ENCODE measurements at regions not wholly inside any gene's neighbourhood (a gene's known extent, or its start where the extent isn't known, plus 50 kb on each side); places are given as distances from the start of the nearest gene placed in this dataset.
"Not testable (repeated sequence)": the region's sequence is repeated elsewhere in the genome, so short reads cannot be mapped to it uniquely, and the experiment has no call there.

GRCh38 chr12:91460469-91460868 lies 277.9 kb upstream of the DCN start:
- Histone ChIP-seq H3K9ac (ENCODE audit: low read length) (no peak overlapping the region), H3K4me2 (ENCODE audit: low read length) (no peak overlapping the region), H2AFZ (ENCODE audit: low read depth, low read length) (no peak overlapping the region), H3K9me3 (ENCODE audit: insufficient read depth, low read length) (no peaks in the 10 kb centered on the region), H3K4me1 (ENCODE audit: low read length) (no peaks in the 10 kb centered on the region), H3K79me2 (ENCODE audit: low read length) (no peaks in the 10 kb centered on the region), H3K27ac (ENCODE audit: low read length) (no peak overlapping the region), H3K36me3 (replicated peaks; ENCODE audit: low read depth, low read length) (no peaks in the 10 kb centered on the region), H4K20me1 (ENCODE audit: insufficient read depth, low read length) (no peaks in the 10 kb centered on the region), H3K4me3 (ENCODE audit: low read length) (no peak overlapping the region), H3K27me3 (ENCODE audit: low read depth, low read length) (no peaks in the 10 kb centered on the region)
- no peak for TF ChIP-seq EZH2phosphoT487 (IDR thresholded peaks at IDR 0.05; ENCODE audit: low read depth)
- TF ChIP-seq, protein P1, sequence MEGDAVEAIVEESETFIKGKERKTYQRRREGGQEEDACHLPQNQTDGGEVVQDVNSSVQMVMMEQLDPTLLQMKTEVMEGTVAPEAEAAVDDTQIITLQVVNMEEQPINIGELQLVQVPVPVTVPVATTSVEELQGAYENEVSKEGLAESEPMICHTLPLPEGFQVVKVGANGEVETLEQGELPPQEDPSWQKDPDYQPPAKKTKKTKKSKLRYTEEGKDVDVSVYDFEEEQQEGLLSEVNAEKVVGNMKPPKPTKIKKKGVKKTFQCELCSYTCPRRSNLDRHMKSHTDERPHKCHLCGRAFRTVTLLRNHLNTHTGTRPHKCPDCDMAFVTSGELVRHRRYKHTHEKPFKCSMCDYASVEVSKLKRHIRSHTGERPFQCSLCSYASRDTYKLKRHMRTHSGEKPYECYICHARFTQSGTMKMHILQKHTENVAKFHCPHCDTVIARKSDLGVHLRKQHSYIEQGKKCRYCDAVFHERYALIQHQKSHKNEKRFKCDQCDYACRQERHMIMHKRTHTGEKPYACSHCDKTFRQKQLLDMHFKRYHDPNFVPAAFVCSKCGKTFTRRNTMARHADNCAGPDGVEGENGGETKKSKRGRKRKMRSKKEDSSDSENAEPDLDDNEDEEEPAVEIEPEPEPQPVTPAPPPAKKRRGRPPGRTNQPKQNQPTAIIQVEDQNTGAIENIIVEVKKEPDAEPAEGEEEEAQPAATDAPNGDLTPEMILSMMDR (IDR thresholded peaks at IDR 0.05; ENCODE audit: low read depth, low read length), result no peak

DNA sequence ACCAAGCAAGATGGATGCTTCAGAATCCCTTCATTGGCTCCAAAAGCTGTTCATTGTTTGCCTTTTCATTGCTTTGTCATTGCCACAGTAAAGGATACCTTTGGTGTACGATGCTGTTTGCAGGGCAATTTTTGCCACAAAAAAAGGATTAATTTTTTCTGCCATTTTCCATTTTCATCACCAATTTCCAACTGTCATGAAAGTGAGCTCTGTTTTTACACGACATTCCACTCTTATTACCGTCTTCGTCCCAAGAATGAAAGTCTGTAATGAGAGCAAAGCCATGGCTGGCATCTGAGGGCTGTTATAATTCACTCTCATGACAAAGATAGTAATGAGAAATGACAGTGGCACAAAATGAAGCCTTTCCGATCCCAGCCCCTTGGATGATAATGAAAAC lies 272.7 kb upstream of the DCN start:
- Histone ChIP-seq H3K9me3 (ENCODE audit: insufficient read depth, low read length) (peaks cover 3% of the 10 kb centered on the region; the same call in 1 of the 2 replicates), H3K36me3 (replicated peaks; ENCODE audit: low read depth, low read length) (no peaks in the 10 kb centered on the region), H3K27ac (ENCODE audit: low read length) (no peak overlapping the region), H3K4me1 (ENCODE audit: low read length) (no peaks in the 10 kb centered on the region), H2AFZ (ENCODE audit: low read depth, low read length) (no peak overlapping the region; the same call in 1 of the 2 replicates), H3K79me2 (ENCODE audit: low read length) (no peaks in the 10 kb centered on the region), H4K20me1 (ENCODE audit: insufficient read depth, low read length) (no peaks in the 10 kb centered on the region), H3K27me3 (ENCODE audit: low read depth, low read length) (no peaks in the 10 kb centered on the region), H3K4me2 (ENCODE audit: low read length) (no peak overlapping the region), H3K9ac (ENCODE audit: low read length) (no peak overlapping the region), H3K4me3 (ENCODE audit: low read length) (no peak overlapping the region)
- TF ChIP-seq, protein P1 (IDR thresholded peaks at IDR 0.05; ENCODE audit: low read depth, low read length), result no peak
- TF ChIP-seq EZH2phosphoT487 (IDR thresholded peaks at IDR 0.05; ENCODE audit: low read depth), result no peak

DNA sequence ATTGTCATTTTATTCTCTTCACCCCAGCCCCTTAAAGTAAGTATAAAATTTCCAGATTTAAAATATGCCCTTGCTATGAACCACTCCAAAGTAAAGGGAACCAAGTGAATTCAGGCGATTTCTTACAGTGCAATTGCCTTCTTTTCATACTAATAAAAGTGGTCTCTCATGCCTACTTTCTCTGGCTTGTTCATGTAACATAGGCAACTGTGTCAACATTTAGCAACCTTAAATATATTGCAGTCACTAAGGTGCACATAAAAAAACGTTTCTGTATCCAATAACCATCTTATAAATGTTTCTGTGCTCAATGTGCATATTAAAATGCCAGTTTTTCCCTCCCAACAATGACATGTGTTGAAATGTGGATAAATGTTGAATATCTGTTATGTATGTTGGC lies 271.6 kb upstream of the DCN start:
- H3K4me3 ChIP-seq (ENCODE audit: low read length), result no peak overlapping the region
- H3K9me3 ChIP-seq (ENCODE audit: insufficient read depth, low read length), result peaks cover 3% of the 10 kb centered on the region
- no peak overlapping the region for H3K4me2 ChIP-seq (ENCODE audit: low read length)
- no peak overlapping the region for H3K9ac ChIP-seq (ENCODE audit: low read length)
- no peak for TF ChIP-seq EZH2phosphoT487 (IDR thresholded peaks at IDR 0.05; ENCODE audit: low read depth)
- TF ChIP-seq, protein P1 (IDR thresholded peaks at IDR 0.05; ENCODE audit: low read depth, low read length), result no peak
- H2AFZ ChIP-seq (ENCODE audit: low read depth, low read length), result no peak overlapping the region
- no peaks in the 10 kb centered on the region for H3K4me1 ChIP-seq (ENCODE audit: low read length)
- no peaks in the 10 kb centered on the region for H3K79me2 ChIP-seq (ENCODE audit: low read length)
- H3K27ac ChIP-seq (ENCODE audit: low read length), result no peak overlapping the region
- H4K20me1 ChIP-seq (ENCODE audit: insufficient read depth, low read length), result no peaks in the 10 kb centered on the region
- H3K27me3 ChIP-seq (ENCODE audit: low read depth, low read length), result no peaks in the 10 kb centered on the region
- no peaks in the 10 kb centered on the region for H3K36me3 ChIP-seq (replicated peaks; ENCODE audit: low read depth, low read length)

- not testable (repeated sequence) for H3K36me3 ChIP-seq (replicated peaks; ENCODE audit: low read depth, low read length); H3K4me3 ChIP-seq (ENCODE audit: low read length); H3K4me1 ChIP-seq (ENCODE audit: low read length); H4K20me1 ChIP-seq (ENCODE audit: insufficient read depth, low read length); H3K4me2 ChIP-seq (ENCODE audit: low read length); H3K27me3 ChIP-seq (ENCODE audit: low read depth, low read length); H3K79me2 ChIP-seq (ENCODE audit: low read length); H3K9ac ChIP-seq (ENCODE audit: low read length); H3K9me3 ChIP-seq (ENCODE audit: insufficient read depth, low read length); H2AFZ ChIP-seq (ENCODE audit: low read depth, low read length); H3K27ac ChIP-seq (ENCODE audit: low read length)
These were observed 269.8 kb upstream of the DCN start for GRCh38 chr12:91452464-91452863.

Measured in OCI-LY3 (cell line).